ENCODE measurements at regions not wholly inside any gene's neighbourhood (a gene's known extent, or its start where the extent isn't known, plus 50 kb on each side); places are given as distances from the start of the nearest gene placed in this dataset.
A peak's percentile ranks its signal among the peaks of the same experiment; 100 is the strongest.

GRCh38 chr9:84101964-84102632 lies 121.5 kb downstream of the RMI1 start:
- in situ Hi-C loops (cut with HindIII; ENCODE audit: low sequenced_read_pairs): no loop called here
- DNase-seq (ENCODE audit: low read depth, low spot score): no peak
- TF ChIP-seq CTCF (IDR thresholded peaks at IDR 0.05; ENCODE audit: low read depth, low read length): no peak
- H3K4me3 ChIP-seq (ENCODE audit: low read depth, low read length): no peak overlapping the region

GRCh38 chr9:84103651-84104377 lies 123.2 kb downstream of the RMI1 start:
- DNase-seq (ENCODE audit: low read depth, low spot score): no peak
- in situ Hi-C loops (cut with HindIII; ENCODE audit: low sequenced_read_pairs): no loop called here
- TF ChIP-seq CTCF (IDR thresholded peaks at IDR 0.05; ENCODE audit: low read depth, low read length): no peak
- no peak overlapping the region for H3K4me3 ChIP-seq (ENCODE audit: low read depth, low read length)

- in situ Hi-C loops (cut with HindIII; ENCODE audit: low sequenced_read_pairs): no loop called here
- no peak for DNase-seq (ENCODE audit: low read depth, low spot score)
Observed at GRCh38 chr9:84107081-84107480, 126.5 kb downstream of the RMI1 start.

GRCh38 chr9:84107995-84108394 lies 127.4 kb downstream of the RMI1 start:
- TF ChIP-seq CTCF (IDR thresholded peaks at IDR 0.05; ENCODE audit: low read depth, low read length): no peak
- in situ Hi-C loops (cut with HindIII; ENCODE audit: low sequenced_read_pairs): no loop called here
- DNase-seq (ENCODE audit: low read depth, low spot score): no peak
- no peak overlapping the region for H3K4me3 ChIP-seq (ENCODE audit: low read depth, low read length)

More at GRCh38 chr9:84107081-84107480, 126.5 kb downstream of the RMI1 start:
- TF ChIP-seq CTCF (IDR thresholded peaks at IDR 0.05; ENCODE audit: low read depth, low read length): no peak
- H3K4me3 ChIP-seq (ENCODE audit: low read depth, low read length): no peak overlapping the region

GRCh38 chr9:84111726-84112125 lies 131.1 kb downstream of the RMI1 start:
- no peak for TF ChIP-seq CTCF (IDR thresholded peaks at IDR 0.05; ENCODE audit: low read depth, low read length)
- no peak overlapping the region for H3K4me3 ChIP-seq (ENCODE audit: low read depth, low read length)
- in situ Hi-C loops (cut with HindIII; ENCODE audit: low sequenced_read_pairs): no loop called here
- peak; percentile 33 for DNase-seq (ENCODE audit: low read depth, low spot score)

GRCh38 chr9:84121991-84122523 lies 141.5 kb downstream of the RMI1 start:
- no peak for TF ChIP-seq CTCF (IDR thresholded peaks at IDR 0.05; ENCODE audit: low read depth, low read length)
- in situ Hi-C loops (cut with HindIII; ENCODE audit: low sequenced_read_pairs): no loop called here
- DNase-seq (ENCODE audit: low read depth, low spot score): peak; percentile 76
- H3K4me3 ChIP-seq (ENCODE audit: low read depth, low read length): no peak overlapping the region

Measured in astrocyte of the spinal cord (primary cell).